Spleen (tissue), 11 donors: ENCODE measurements at regions not wholly inside any gene's neighbourhood (a gene's known extent, or its start where the extent isn't known, plus 50 kb on each side); places are given as distances from the start of the nearest gene placed in this dataset.

ENCODE experiments used
- DNase-seq: peaks from one replicate; pipeline ENCODE4 v3.0.0-alpha.2; 2020
- H3K27ac ChIP-seq, 8 donors: fragments of 200-600 bp; sonication (generic) in 7 of 8; 1 replicate in 4 of 8; 2 replicates in 4 of 8; pipeline versions ENCODE4 v1.5.0 to v1.8.0; 2016 to 2021; ENCODE audit warnings: inconsistent platforms in 4 of 8, mild to moderate bottlenecking in 4 of 8, moderate library complexity in 1 of 8
- H3K27me3 ChIP-seq, 7 donors: fragments of 200-600 bp; sonication (generic) in 6 of 7; replicated peaks in 1 of 7; 1 replicate in 4 of 7; 2 replicates in 3 of 7; pipeline versions ENCODE4 v1.5.0 to v1.8.0; 2016 to 2021; ENCODE audit warnings: inconsistent platforms in 3 of 7, mild to moderate bottlenecking in 1 of 7
- H3K36me3 ChIP-seq, 6 donors: fragments of 200-600 bp; sonication (generic) in 5 of 6; 1 replicate in 4 of 6; 2 replicates in 2 of 6; pipeline versions ENCODE4 v1.5.0 to v1.8.0; 2016 to 2021; ENCODE audit warnings: inconsistent platforms in 2 of 6
- H3K4me1 ChIP-seq, 6 donors: fragments of 200-600 bp; sonication (generic) in 5 of 6; 1 replicate in 3 of 6; 2 replicates in 3 of 6; pipeline versions ENCODE4 v1.5.0 to v1.8.0; 2016 to 2021; ENCODE audit warnings: inconsistent platforms in 3 of 6
- H3K4me3 ChIP-seq, 8 donors: fragments of 200-600 bp; sonication (generic) in 7 of 8; 1 replicate in 4 of 8; 2 replicates in 4 of 8; pipeline versions ENCODE4 v1.5.0 to v1.8.0; 2016 to 2021; ENCODE audit warnings: inconsistent platforms in 4 of 8, mild to moderate bottlenecking in 4 of 8, moderate library complexity in 2 of 8
- H3K9me3 ChIP-seq, 8 donors: fragments of 200-600 bp; sonication (generic) in 7 of 8; 1 replicate in 4 of 8; 2 replicates in 4 of 8; pipeline versions ENCODE4 v1.5.0 to v1.8.0; 2016 to 2021; ENCODE audit warnings: inconsistent platforms in 4 of 8
- POLR2A ChIP-seq, 3 donors: fragments of 450-650 bp; IDR thresholded peaks; one replicate each; pipeline ENCODE4 v1.5.1; 2017; ENCODE audit warnings: antibody characterized with exemption in 3 of 3, mild to moderate bottlenecking in 1 of 3
- POLR2AphosphoS5 ChIP-seq, 3 donors: sonication (generic); formaldehyde crosslinking; IDR thresholded peaks; one replicate each; pipeline ENCODE4 v1.5.1; 2017; ENCODE audit warnings: antibody characterized with exemption in 3 of 3
- WGBS, 5 donors: extraction: QIAGEN DNeasy Blood & Tissue Kit in 3 of 5; methylation state at CpG; one replicate each; pipeline versions ENCODE4 v1.1.5 to v1.1.7; 2013 to 2018; 5-methylcytosine and 5-hydroxymethylcytosine counted together
- intact Hi-C: fragments of 100-400 bp; cut with DNase I; formaldehyde crosslinking; loops from one replicate; pipeline ENCODE4 v1.15.0; 2023; ENCODE audit warnings: low total_unique reads
- TF ChIP-seq, protein P1 (sequence below), 11 experiments: fragments of 200-600 bp in 7 of 11; fragments of 450-650 bp in 4 of 11; sonication (generic) in 4 of 11; IDR thresholded peaks in 8 of 11; conservative IDR thresholded peaks in 3 of 11; 1 replicate in 7 of 11; 2 replicates in 4 of 11; pipeline versions ENCODE4 v1.4.0 to v1.8.0; 2016 to 2021; ENCODE audit warnings: antibody characterized with exemption in 11 of 11, inconsistent platforms in 4 of 11, mild to moderate bottlenecking in 1 of 11
- donor health status: healthy with polysubstance abuse.
- donor health status: DM: no; HTN: no; CAD: no; lungs with moderate emphysema.
- donor health status: DM: no; HTN: no; CAD: no.
- donor health status: Bipolar disorder and iron deficiency.
- donor health status: healthy.
- donor health status: DM: no; HTN: no; CAD: no.
- donor health status: DM: yes; HTN: yes; CAD: no.

GRCh38 chr5:98064118-98064685 is 709.3 kb upstream of the RGMB start:
- intact Hi-C loops: no loop called here
- TF ChIP-seq POLR2A (IDR thresholded peaks at IDR 0.05): no peak
- DNase-seq: no peak
- 75 to 87% (median 79%) methylated on average over 6 of the region's 6 CpGs for WGBS, 5 donors
- no peaks in the 10 kb centered on the region for H3K4me1 ChIP-seq
- H3K9me3 ChIP-seq: no peaks in the 10 kb centered on the region
- no peak overlapping the region for H3K27ac ChIP-seq
- H3K27me3 ChIP-seq: no peaks in the 10 kb centered on the region
- no peak overlapping the region for H3K4me3 ChIP-seq
- no peaks in the 10 kb centered on the region for H3K36me3 ChIP-seq

DNA sequence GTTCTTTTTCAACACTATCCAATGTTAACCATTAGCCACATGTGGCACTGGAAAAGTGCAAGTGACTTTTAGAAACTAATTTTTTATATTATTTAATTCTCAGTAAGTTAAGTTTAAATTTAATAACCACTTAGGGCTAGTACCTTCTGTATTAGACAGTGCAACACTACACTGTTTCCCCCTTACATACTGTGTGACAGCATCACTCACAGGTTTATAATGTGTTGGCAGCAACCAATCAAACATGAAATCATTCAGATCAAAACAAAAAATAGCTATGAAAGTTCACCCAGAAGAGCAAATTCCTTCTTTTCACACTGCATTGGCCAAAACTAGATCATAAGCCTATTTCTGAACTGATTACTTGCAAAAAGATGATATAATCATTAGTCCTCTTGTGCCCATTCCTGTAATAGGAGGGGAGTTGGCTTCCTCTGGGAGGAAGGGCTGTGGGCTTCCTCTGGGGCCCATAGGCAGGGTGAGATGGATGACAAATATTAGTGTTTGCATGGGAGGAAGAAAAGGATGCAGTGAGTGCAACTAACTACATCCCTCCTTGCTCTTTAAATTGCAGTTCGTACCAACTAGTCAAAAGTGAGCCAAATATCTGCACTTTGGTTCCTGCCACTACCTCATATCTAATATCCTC is 708.1 kb upstream of the RGMB start:
- WGBS, 5 donors: 38 to 61% (median 57%) methylated on average over 1 of the region's 1 CpG
- DNase-seq: no peak
- intact Hi-C loops: no loop called here
- Histone ChIP-seq H3K27me3 (no peaks in the 10 kb centered on the region), H3K4me3 (no peak overlapping the region), H3K9me3 (no peaks in the 10 kb centered on the region), H3K27ac (no peak overlapping the region), H3K36me3 (no peaks in the 10 kb centered on the region), H3K4me1 (no peaks in the 10 kb centered on the region)
- TF ChIP-seq, protein P1, sequence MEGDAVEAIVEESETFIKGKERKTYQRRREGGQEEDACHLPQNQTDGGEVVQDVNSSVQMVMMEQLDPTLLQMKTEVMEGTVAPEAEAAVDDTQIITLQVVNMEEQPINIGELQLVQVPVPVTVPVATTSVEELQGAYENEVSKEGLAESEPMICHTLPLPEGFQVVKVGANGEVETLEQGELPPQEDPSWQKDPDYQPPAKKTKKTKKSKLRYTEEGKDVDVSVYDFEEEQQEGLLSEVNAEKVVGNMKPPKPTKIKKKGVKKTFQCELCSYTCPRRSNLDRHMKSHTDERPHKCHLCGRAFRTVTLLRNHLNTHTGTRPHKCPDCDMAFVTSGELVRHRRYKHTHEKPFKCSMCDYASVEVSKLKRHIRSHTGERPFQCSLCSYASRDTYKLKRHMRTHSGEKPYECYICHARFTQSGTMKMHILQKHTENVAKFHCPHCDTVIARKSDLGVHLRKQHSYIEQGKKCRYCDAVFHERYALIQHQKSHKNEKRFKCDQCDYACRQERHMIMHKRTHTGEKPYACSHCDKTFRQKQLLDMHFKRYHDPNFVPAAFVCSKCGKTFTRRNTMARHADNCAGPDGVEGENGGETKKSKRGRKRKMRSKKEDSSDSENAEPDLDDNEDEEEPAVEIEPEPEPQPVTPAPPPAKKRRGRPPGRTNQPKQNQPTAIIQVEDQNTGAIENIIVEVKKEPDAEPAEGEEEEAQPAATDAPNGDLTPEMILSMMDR (IDR thresholded peaks at IDR 0.05 in 8 of 11, conservative IDR thresholded peaks at IDR 0.05 in 3 of 11): no peak
- TF ChIP-seq POLR2A (IDR thresholded peaks at IDR 0.05): no peak
- TF ChIP-seq POLR2AphosphoS5 (IDR thresholded peaks at IDR 0.05): no peak

GRCh38 chr5:98066910-98067309 is 706.6 kb upstream of the RGMB start:
- Histone ChIP-seq H3K4me1 (no peaks in the 10 kb centered on the region), H3K27ac (no peak overlapping the region), H3K4me3 (no peak overlapping the region), H3K36me3 (no peaks in the 10 kb centered on the region), H3K9me3 (no peaks in the 10 kb centered on the region), H3K27me3 (no peaks in the 10 kb centered on the region)
- TF ChIP-seq POLR2AphosphoS5 (IDR thresholded peaks at IDR 0.05) (no peak), POLR2A (IDR thresholded peaks at IDR 0.05) (no peak)
- TF ChIP-seq, protein P1 (IDR thresholded peaks at IDR 0.05 in 8 of 11, conservative IDR thresholded peaks at IDR 0.05 in 3 of 11): no peak
- no peak for DNase-seq
- intact Hi-C loops: no loop called here

DNA sequence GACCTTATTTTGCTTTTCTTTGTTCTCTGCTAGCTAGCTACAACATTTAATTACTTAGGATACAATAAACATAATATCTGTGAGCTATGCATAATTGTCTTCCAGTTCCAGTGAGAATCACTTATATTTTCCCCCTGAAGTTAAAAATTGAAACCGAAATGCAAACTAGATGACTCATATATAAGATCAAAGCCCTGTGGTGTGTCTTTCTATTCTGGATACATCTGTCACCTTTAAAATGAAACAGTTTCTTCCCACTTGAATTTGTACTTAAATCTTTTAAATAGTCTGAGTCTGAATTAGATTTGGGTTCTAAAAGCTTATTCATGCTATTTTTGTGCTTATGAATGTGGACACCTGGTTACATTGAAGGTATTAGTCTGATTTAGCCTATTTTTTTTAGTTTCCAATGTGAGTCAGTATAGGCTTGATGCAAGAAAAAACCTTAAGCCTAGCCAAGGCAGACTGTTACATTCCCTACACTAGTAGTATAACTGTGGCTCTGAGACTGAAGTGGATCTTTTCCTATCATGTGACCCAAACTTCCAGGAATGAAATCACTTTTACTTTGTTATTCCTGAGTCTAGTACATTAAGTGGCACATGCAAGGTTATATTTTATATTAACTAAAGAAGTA is 703.5 kb upstream of the RGMB start:
- no peak for DNase-seq
- Histone ChIP-seq H3K4me3 (no peak overlapping the region), H3K27ac (no peak overlapping the region), H3K4me1 (no peaks in the 10 kb centered on the region), H3K36me3 (no peaks in the 10 kb centered on the region), H3K27me3 (no peaks in the 10 kb centered on the region), H3K9me3 (no peaks in the 10 kb centered on the region)
- intact Hi-C loops: no loop called here
- TF ChIP-seq, protein P1 (IDR thresholded peaks at IDR 0.05 in 8 of 11, conservative IDR thresholded peaks at IDR 0.05 in 3 of 11): no peak
- TF ChIP-seq POLR2A (IDR thresholded peaks at IDR 0.05): no peak
- TF ChIP-seq POLR2AphosphoS5 (IDR thresholded peaks at IDR 0.05): no peak
- 63 to 82% (median 70%) methylated on average over 1 of the region's 1 CpG for WGBS, 5 donors
